ENCODE measurements at regions not wholly inside any gene's neighbourhood (a gene's known extent, or its start where the extent isn't known, plus 50 kb on each side); places are given as distances from the start of the nearest gene placed in this dataset.

DNA sequence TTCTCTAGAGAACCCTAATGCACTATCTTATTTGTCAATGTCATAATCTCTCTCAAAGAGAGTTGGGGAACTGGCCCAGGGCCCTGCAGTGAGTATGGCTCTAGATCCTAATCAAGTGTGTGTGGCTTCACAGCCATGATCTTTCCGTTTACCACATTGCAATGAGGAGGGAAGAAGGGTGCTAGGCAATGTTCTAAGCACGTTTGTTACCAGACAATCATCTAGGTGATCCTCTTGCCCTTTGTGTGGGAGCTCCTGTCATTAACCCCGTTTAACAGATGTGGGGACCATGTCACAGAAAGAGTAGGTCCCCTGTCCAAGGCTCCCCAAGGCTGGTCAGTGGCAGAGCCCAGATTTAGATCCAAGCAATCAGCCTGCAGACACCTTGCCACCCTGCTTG, 128.2 kb upstream of the IRX4 start:
- no peaks in the 10 kb centered on the region for H3K27me3 Mint-ChIP-seq (ENCODE audit: insufficient read depth, low read depth, poor library complexity)
- no peak overlapping the region for H3K4me3 Mint-ChIP-seq
- Histone ChIP-seq H3K9me2 (ENCODE audit: insufficient read depth) (no peaks in the 10 kb centered on the region), H3F3A (replicated peaks; ENCODE audit: low read depth) (no peaks in the 10 kb centered on the region), H3K4me3 (no peak overlapping the region), H3K36me3 (ENCODE audit: insufficient read depth) (no peaks in the 10 kb centered on the region), H3K4me1 (ENCODE audit: insufficient read depth) (no peaks in the 10 kb centered on the region), H3K27me3 (ENCODE audit: insufficient read depth) (no peaks in the 10 kb centered on the region), H4K20me1 (replicated peaks; ENCODE audit: insufficient read depth) (no peaks in the 10 kb centered on the region; the same call in 1 of the 2 replicates), H3K4me2 (no peak overlapping the region), H3K27ac (ENCODE audit: low read depth) (no peak overlapping the region), H2AFZ (no peak overlapping the region), H3K79me2 (replicated peaks; ENCODE audit: insufficient read depth) (no peaks in the 10 kb centered on the region)
- ATAC-seq, result no peak
- DNase-seq (ENCODE audit: low spot score), result no peak
- TF ChIP-seq NANOG (IDR thresholded peaks at IDR 0.05; ENCODE audit: borderline replicate concordance) (no peak), CREB1 (CRISPR knock-in tag; IDR thresholded peaks at IDR 0.05; ENCODE audit: low read depth) (no peak), EZH2phosphoT487 (IDR thresholded peaks at IDR 0.05; ENCODE audit: unreplicated experiment) (no peak), JUNB (IDR thresholded peaks at IDR 0.05; ENCODE audit: unreplicated experiment) (no peak), POLR2AphosphoS5 (IDR thresholded peaks at IDR 0.05; ENCODE audit: low read depth) (no peak), ZNF114 (CRISPR knock-in tag; IDR thresholded peaks at IDR 0.05) (no peak), EZH2 (IDR thresholded peaks at IDR 0.05; ENCODE audit: low read depth, unreplicated experiment) (no peak)
- TF ChIP-seq, protein P1, sequence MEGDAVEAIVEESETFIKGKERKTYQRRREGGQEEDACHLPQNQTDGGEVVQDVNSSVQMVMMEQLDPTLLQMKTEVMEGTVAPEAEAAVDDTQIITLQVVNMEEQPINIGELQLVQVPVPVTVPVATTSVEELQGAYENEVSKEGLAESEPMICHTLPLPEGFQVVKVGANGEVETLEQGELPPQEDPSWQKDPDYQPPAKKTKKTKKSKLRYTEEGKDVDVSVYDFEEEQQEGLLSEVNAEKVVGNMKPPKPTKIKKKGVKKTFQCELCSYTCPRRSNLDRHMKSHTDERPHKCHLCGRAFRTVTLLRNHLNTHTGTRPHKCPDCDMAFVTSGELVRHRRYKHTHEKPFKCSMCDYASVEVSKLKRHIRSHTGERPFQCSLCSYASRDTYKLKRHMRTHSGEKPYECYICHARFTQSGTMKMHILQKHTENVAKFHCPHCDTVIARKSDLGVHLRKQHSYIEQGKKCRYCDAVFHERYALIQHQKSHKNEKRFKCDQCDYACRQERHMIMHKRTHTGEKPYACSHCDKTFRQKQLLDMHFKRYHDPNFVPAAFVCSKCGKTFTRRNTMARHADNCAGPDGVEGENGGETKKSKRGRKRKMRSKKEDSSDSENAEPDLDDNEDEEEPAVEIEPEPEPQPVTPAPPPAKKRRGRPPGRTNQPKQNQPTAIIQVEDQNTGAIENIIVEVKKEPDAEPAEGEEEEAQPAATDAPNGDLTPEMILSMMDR (conservative IDR thresholded peaks at IDR 0.05; ENCODE audit: low read depth in 2 of 2), result no peak
- TF ChIP-seq, protein P2, sequence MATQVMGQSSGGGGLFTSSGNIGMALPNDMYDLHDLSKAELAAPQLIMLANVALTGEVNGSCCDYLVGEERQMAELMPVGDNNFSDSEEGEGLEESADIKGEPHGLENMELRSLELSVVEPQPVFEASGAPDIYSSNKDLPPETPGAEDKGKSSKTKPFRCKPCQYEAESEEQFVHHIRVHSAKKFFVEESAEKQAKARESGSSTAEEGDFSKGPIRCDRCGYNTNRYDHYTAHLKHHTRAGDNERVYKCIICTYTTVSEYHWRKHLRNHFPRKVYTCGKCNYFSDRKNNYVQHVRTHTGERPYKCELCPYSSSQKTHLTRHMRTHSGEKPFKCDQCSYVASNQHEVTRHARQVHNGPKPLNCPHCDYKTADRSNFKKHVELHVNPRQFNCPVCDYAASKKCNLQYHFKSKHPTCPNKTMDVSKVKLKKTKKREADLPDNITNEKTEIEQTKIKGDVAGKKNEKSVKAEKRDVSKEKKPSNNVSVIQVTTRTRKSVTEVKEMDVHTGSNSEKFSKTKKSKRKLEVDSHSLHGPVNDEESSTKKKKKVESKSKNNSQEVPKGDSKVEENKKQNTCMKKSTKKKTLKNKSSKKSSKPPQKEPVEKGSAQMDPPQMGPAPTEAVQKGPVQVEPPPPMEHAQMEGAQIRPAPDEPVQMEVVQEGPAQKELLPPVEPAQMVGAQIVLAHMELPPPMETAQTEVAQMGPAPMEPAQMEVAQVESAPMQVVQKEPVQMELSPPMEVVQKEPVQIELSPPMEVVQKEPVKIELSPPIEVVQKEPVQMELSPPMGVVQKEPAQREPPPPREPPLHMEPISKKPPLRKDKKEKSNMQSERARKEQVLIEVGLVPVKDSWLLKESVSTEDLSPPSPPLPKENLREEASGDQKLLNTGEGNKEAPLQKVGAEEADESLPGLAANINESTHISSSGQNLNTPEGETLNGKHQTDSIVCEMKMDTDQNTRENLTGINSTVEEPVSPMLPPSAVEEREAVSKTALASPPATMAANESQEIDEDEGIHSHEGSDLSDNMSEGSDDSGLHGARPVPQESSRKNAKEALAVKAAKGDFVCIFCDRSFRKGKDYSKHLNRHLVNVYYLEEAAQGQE (IDR thresholded peaks at IDR 0.05; ENCODE audit: unreplicated experiment), result no peak
- no peaks in the 10 kb centered on the region for H3K36me3 Mint-ChIP-seq (ENCODE audit: low read depth)
- H3K4me1 Mint-ChIP-seq, result no peaks in the 10 kb centered on the region; the same call in 2 of the 3 replicates
- no peak overlapping the region for H3K27ac Mint-ChIP-seq
- no peaks in the 10 kb centered on the region for H3K9me3 Mint-ChIP-seq

DNA sequence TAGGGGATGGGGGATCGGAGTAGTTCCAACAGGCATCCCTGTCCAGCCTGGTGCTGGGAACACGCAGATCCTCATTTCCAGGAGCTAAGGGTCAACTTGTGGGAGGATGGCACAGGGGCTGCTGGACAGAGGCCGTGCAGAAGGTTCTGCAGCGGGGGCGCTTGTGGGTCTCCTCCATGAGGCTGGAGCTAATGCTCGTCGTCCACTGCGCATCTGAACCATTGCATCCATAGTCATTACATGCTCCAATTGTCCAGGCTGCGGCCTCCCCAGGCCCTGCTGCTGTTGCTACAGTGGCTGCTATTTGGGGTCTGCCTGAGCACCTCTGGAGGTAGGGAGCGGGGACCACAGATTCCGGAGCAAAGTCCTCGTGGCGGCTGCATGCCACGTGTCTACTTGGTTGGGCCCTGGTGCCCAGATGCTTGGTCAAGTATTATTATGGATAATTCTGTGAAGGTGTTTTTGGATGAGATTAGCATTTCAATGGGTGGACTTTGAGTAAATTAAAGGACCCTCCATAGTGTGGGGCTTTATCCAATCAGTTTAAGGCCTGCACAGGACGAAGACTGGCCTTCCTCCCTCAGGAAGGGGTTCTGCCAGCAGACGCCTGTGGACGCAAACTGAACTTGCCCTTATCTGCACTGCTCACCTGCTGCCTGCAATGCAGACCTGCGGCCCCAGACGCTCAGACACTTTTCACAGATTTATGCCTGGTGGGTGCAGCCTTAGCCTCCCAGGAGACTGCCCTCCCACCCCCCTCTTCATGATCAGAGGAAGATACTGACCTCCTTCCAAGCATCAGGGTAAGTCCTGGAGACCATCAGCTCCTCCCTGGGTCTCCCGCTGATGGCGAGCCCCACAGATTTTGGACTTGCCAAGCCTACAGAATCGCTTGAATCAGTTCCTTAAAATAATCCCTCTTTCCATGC, 127.5 kb upstream of the IRX4 start:
- no peak overlapping the region for H3K4me3 ChIP-seq
- H3K4me1 ChIP-seq (ENCODE audit: insufficient read depth), result no peaks in the 10 kb centered on the region
- no peak overlapping the region for H3K27ac ChIP-seq (ENCODE audit: low read depth)
- H3K4me3 Mint-ChIP-seq, result no peak overlapping the region
- no peaks in the 10 kb centered on the region; the same call in 2 of the 3 replicates for H3K4me1 Mint-ChIP-seq
- no peaks in the 10 kb centered on the region for H3K27me3 ChIP-seq (ENCODE audit: insufficient read depth)
- no peaks in the 10 kb centered on the region; the same call in 1 of the 2 replicates for H4K20me1 ChIP-seq (replicated peaks; ENCODE audit: insufficient read depth)
- H3K9me3 Mint-ChIP-seq, result no peaks in the 10 kb centered on the region
- H3K4me2 ChIP-seq, result no peak overlapping the region
- no peaks in the 10 kb centered on the region for H3K36me3 ChIP-seq (ENCODE audit: insufficient read depth)
- no peaks in the 10 kb centered on the region for H3K9me2 ChIP-seq (ENCODE audit: insufficient read depth)
- no peak overlapping the region for H2AFZ ChIP-seq
- H3K27me3 Mint-ChIP-seq (ENCODE audit: insufficient read depth, low read depth, poor library complexity), result peaks cover 1% of the 10 kb centered on the region
- no peak overlapping the region for H3K27ac Mint-ChIP-seq
- ATAC-seq (no peak), DNase-seq (ENCODE audit: low spot score) (no peak)
- H3F3A ChIP-seq (replicated peaks; ENCODE audit: low read depth), result no peaks in the 10 kb centered on the region
- H3K79me2 ChIP-seq (replicated peaks; ENCODE audit: insufficient read depth), result no peaks in the 10 kb centered on the region
- H3K36me3 Mint-ChIP-seq (ENCODE audit: low read depth), result no peaks in the 10 kb centered on the region
- TF ChIP-seq POLR2AphosphoS5 (IDR thresholded peaks at IDR 0.05; ENCODE audit: low read depth), result no peak
- TF ChIP-seq EZH2phosphoT487 (IDR thresholded peaks at IDR 0.05; ENCODE audit: unreplicated experiment), result no peak
- TF ChIP-seq, protein P2 (IDR thresholded peaks at IDR 0.05; ENCODE audit: unreplicated experiment), result no peak
- no peak for TF ChIP-seq JUNB (IDR thresholded peaks at IDR 0.05; ENCODE audit: unreplicated experiment)
- TF ChIP-seq ZNF114 (CRISPR knock-in tag; IDR thresholded peaks at IDR 0.05), result no peak
- TF ChIP-seq EZH2 (IDR thresholded peaks at IDR 0.05; ENCODE audit: low read depth, unreplicated experiment), result no peak
- TF ChIP-seq CREB1 (CRISPR knock-in tag; IDR thresholded peaks at IDR 0.05; ENCODE audit: low read depth), result no peak
- TF ChIP-seq, protein P3, sequence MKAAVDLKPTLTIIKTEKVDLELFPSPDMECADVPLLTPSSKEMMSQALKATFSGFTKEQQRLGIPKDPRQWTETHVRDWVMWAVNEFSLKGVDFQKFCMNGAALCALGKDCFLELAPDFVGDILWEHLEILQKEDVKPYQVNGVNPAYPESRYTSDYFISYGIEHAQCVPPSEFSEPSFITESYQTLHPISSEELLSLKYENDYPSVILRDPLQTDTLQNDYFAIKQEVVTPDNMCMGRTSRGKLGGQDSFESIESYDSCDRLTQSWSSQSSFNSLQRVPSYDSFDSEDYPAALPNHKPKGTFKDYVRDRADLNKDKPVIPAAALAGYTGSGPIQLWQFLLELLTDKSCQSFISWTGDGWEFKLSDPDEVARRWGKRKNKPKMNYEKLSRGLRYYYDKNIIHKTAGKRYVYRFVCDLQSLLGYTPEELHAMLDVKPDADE (IDR thresholded peaks at IDR 0.05), result no peak

Data from GM23338 (cell line).